Loucy (cell line): ENCODE measurements at regions not wholly inside any gene's neighbourhood (a gene's known extent, or its start where the extent isn't known, plus 50 kb on each side); places are given as distances from the start of the nearest gene placed in this dataset.
"Not testable (repeated sequence)": the region's sequence is repeated elsewhere in the genome, so short reads cannot be mapped to it uniquely, and the experiment has no call there.

Experiments
- CTCF ChIP-seq: fragments of 200-600 bp; sonication (generic); conservative IDR thresholded peaks from 2 replicates; pipeline ENCODE4 v1.5.1; 2014; ENCODE audit warnings: mild to moderate bottlenecking, antibody characterized with exemption, low read length
- EZH2phosphoT487 ChIP-seq: fragments of 200-600 bp; IDR thresholded peaks from 2 replicates; pipeline ENCODE4 v1.6.1; 2018; ENCODE audit warnings: antibody characterized with exemption, mild to moderate bottlenecking, moderate library complexity, borderline replicate concordance

GRCh38 chr1:148687376-148687775, 61.2 kb upstream of the NUDT4B start:
- TF ChIP-seq CTCF, EZH2phosphoT487: not testable (repeated sequence)
